GM12872 (cell line): ENCODE measurements at regions not wholly inside any gene's neighbourhood (a gene's known extent, or its start where the extent isn't known, plus 50 kb on each side); places are given as distances from the start of the nearest gene placed in this dataset.

Experiments
- CTCF ChIP-seq: IDR thresholded peaks from 3 replicates; pipeline ENCODE4 v1.5.1; 2011; ENCODE audit warnings: low read depth, mild to moderate bottlenecking, low read length, moderate library complexity; ENCODE audit not compliant: insufficient read depth

GRCh38 chr2:150882751-150883612 is 378.7 kb downstream of the RBM43 start:
- no peak for TF ChIP-seq CTCF

- TF ChIP-seq CTCF, result no peak
Observed at GRCh38 chr2:150880986-150881385, 380.7 kb downstream of the RBM43 start.

GRCh38 chr2:150878356-150878755 is 383.3 kb downstream of the RBM43 start:
- no peak for TF ChIP-seq CTCF

GRCh38 chr2:150876251-150876950 is 385.3 kb downstream of the RBM43 start:
- TF ChIP-seq CTCF, result no peak

- no peak for TF ChIP-seq CTCF
Observed at GRCh38 chr2:150873396-150873772, 385.9 kb upstream of the RND3 start.

- no peak for TF ChIP-seq CTCF
Observed at GRCh38 chr2:150872756-150873395, 385.4 kb upstream of the RND3 start.

GRCh38 chr2:150866431-150866830 is 379.0 kb upstream of the RND3 start:
- TF ChIP-seq CTCF, result no peak
